Astrocyte (in vitro differentiated cells and primary cell): ENCODE measurements at regions not wholly inside any gene's neighbourhood (a gene's known extent, or its start where the extent isn't known, plus 50 kb on each side); places are given as distances from the start of the nearest gene placed in this dataset.

Experiments
- DNase-seq: peaks from one replicate; pipeline ENCODE4 v3.0.0-alpha.2; 2010; ENCODE audit warnings: low read depth
- FAIRE-seq: peaks from 2 replicates; lab custom pipeline; 2011; peaks lifted over from hg19 to GRCh38; lab: Jason Lieb, UNC
- H2AFZ ChIP-seq: 2 replicates; pipeline ENCODE4 v1.6.0; 2012; ENCODE audit warnings: low read depth, low read length, inconsistent platforms
- H3K27ac ChIP-seq: 2 replicates; pipeline ENCODE4 v1.5.1; 2011; ENCODE audit warnings: low read depth, low read length, inconsistent platforms
- H3K27me3 ChIP-seq: 2 replicates; pipeline ENCODE4 v1.6.0; 2011; ENCODE audit warnings: low read length, inconsistent platforms; ENCODE audit not compliant: insufficient read depth
- H3K36me3 ChIP-seq: 2 replicates; pipeline ENCODE4 v1.5.1; 2011; ENCODE audit warnings: low read length, inconsistent platforms; ENCODE audit not compliant: insufficient read depth
- H3K4me1 ChIP-seq: 2 replicates; pipeline ENCODE4 v1.5.1; 2011; ENCODE audit warnings: low read length, inconsistent platforms; ENCODE audit not compliant: insufficient read depth
- H3K4me2 ChIP-seq: 2 replicates; pipeline ENCODE4 v1.6.0; 2012; ENCODE audit warnings: low read length, inconsistent platforms
- H3K4me3 ChIP-seq: 2 replicates; pipeline ENCODE4 v1.5.1; 2011; ENCODE audit warnings: low read depth, mild to moderate bottlenecking, low read length, inconsistent platforms; ENCODE audit not compliant: insufficient read depth
- H3K79me2 ChIP-seq: 2 replicates; pipeline ENCODE4 v1.6.0; 2012; ENCODE audit warnings: mild to moderate bottlenecking, low read length, inconsistent platforms; ENCODE audit not compliant: insufficient read depth
- H3K9ac ChIP-seq: 2 replicates; pipeline ENCODE4 v1.6.0; 2012; ENCODE audit warnings: mild to moderate bottlenecking, low read length, inconsistent platforms
- H3K9me3 ChIP-seq: 2 replicates; pipeline ENCODE4 v1.5.1; 2012; ENCODE audit warnings: low read depth, mild to moderate bottlenecking, low read length, inconsistent platforms; ENCODE audit not compliant: insufficient read depth
- H4K20me1 ChIP-seq: 2 replicates; pipeline ENCODE4 v1.6.0; 2012; ENCODE audit warnings: low read length, inconsistent platforms; ENCODE audit not compliant: insufficient read depth
- H3K27ac Mint-ChIP-seq: one replicate; pipeline ENCODE4 v1.8.0; 2021; ENCODE audit warnings: mild to moderate bottlenecking, mixed read lengths; ENCODE audit not compliant: unreplicated experiment
- H3K27me3 Mint-ChIP-seq: one replicate; pipeline ENCODE4 v1.8.0; 2021; ENCODE audit warnings: low read depth, mixed read lengths; ENCODE audit not compliant: unreplicated experiment
- H3K36me3 Mint-ChIP-seq: one replicate; pipeline ENCODE4 v1.8.0; 2021; ENCODE audit warnings: low read depth, mixed read lengths; ENCODE audit not compliant: unreplicated experiment
- H3K4me1 Mint-ChIP-seq: one replicate; pipeline ENCODE4 v1.8.0; 2021; ENCODE audit warnings: low read depth, mixed read lengths; ENCODE audit not compliant: unreplicated experiment
- H3K4me3 Mint-ChIP-seq: one replicate; pipeline ENCODE4 v1.8.0; 2021; ENCODE audit warnings: mild to moderate bottlenecking, moderate library complexity, mixed read lengths; ENCODE audit not compliant: unreplicated experiment
- H3K9me3 Mint-ChIP-seq: one replicate; pipeline ENCODE4 v1.8.0; 2021; ENCODE audit warnings: mild to moderate bottlenecking, mixed read lengths; ENCODE audit not compliant: unreplicated experiment
- EZH2 ChIP-seq: IDR thresholded peaks from 2 replicates; pipeline ENCODE4 v1.6.1; 2012; ENCODE audit warnings: mild to moderate bottlenecking, low read length, inconsistent platforms; ENCODE audit not compliant: insufficient read depth
- TF ChIP-seq, protein P1 (sequence below): IDR thresholded peaks from 2 replicates; pipeline ENCODE4 v1.5.1; 2011; ENCODE audit warnings: low read depth, mild to moderate bottlenecking, inconsistent platforms, low read length, moderate library complexity; ENCODE audit not compliant: insufficient read depth

DNA sequence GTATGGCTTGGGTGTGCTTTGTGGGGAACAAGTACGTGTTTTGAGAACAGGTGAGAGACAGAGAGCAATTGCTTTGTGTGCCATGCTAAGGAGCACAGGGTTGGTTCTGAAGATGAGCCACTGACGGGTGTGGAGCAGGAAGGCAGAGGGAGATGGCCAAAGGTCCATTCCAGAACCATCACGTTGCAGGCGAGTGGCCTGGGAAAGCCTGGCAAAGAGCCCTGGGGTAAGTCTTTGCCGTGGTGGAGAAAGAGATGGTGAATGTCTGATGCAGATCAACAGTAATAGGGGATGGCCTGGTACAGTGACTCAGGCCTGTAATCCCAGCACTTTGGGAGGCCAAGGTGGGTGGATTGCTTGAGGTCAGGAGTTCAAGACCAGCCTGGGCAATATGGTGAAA, 93.5 kb upstream of the ZNF521 start:
- TF ChIP-seq, protein P1, sequence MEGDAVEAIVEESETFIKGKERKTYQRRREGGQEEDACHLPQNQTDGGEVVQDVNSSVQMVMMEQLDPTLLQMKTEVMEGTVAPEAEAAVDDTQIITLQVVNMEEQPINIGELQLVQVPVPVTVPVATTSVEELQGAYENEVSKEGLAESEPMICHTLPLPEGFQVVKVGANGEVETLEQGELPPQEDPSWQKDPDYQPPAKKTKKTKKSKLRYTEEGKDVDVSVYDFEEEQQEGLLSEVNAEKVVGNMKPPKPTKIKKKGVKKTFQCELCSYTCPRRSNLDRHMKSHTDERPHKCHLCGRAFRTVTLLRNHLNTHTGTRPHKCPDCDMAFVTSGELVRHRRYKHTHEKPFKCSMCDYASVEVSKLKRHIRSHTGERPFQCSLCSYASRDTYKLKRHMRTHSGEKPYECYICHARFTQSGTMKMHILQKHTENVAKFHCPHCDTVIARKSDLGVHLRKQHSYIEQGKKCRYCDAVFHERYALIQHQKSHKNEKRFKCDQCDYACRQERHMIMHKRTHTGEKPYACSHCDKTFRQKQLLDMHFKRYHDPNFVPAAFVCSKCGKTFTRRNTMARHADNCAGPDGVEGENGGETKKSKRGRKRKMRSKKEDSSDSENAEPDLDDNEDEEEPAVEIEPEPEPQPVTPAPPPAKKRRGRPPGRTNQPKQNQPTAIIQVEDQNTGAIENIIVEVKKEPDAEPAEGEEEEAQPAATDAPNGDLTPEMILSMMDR: no peak
- TF ChIP-seq EZH2: no peak
- no peak for FAIRE-seq
- H3K4me3 Mint-ChIP-seq: no peak overlapping the region

DNA sequence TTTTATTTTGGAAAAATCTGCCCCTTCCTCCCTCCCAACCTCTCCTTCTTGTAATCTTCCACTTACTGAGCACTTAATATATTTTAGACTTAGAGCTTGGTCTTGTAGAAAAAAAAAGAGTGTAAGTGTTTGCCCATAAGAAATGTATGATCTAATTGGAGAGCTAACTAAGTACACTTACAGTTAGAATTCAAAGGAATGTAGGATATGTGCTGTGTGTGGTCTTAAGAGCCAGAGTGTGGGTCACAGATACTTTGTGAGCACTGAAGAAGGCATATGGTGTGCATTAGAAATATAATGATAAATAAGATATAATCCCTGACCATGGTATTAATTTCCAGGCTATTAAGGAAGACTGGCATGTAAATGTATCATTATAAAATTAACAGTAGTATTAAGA, 91.8 kb upstream of the ZNF521 start:
- no peak overlapping the region for H3K4me3 Mint-ChIP-seq
- H3K36me3 ChIP-seq: no peaks in the 10 kb centered on the region
- H2AFZ ChIP-seq: no peak overlapping the region
- no peak overlapping the region for H3K9ac ChIP-seq
- FAIRE-seq: no peak
- DNase-seq: peak; percentile 4
- no peak overlapping the region for H3K4me3 ChIP-seq
- H3K4me2 ChIP-seq: no peak overlapping the region
- H3K27me3 ChIP-seq: no peaks in the 10 kb centered on the region
- no peak overlapping the region for H3K27ac ChIP-seq
- H3K36me3 Mint-ChIP-seq: no peaks in the 10 kb centered on the region
- no peaks in the 10 kb centered on the region for H3K9me3 Mint-ChIP-seq
- no peak overlapping the region for H3K27ac Mint-ChIP-seq
- peaks cover 4% of the 10 kb centered on the region for H3K4me1 Mint-ChIP-seq
- no peaks in the 10 kb centered on the region for H3K9me3 ChIP-seq
- no peaks in the 10 kb centered on the region for H4K20me1 ChIP-seq
- no peaks in the 10 kb centered on the region for H3K27me3 Mint-ChIP-seq
- H3K4me1 ChIP-seq: no peaks in the 10 kb centered on the region
- H3K79me2 ChIP-seq: no peaks in the 10 kb centered on the region
- TF ChIP-seq, protein P1: no peak
- no peak for TF ChIP-seq EZH2

More for the DNA sequence above, 93.5 kb upstream of the ZNF521 start:
- Histone ChIP-seq H3K4me1 (no peaks in the 10 kb centered on the region), H3K27ac (no peak overlapping the region), H3K27me3 (no peaks in the 10 kb centered on the region), H4K20me1 (no peaks in the 10 kb centered on the region), H3K4me2 (no peak overlapping the region), H2AFZ (no peak overlapping the region), H3K79me2 (no peaks in the 10 kb centered on the region), H3K9ac (no peak overlapping the region), H3K36me3 (no peaks in the 10 kb centered on the region), H3K4me3 (no peak overlapping the region), H3K9me3 (no peaks in the 10 kb centered on the region)
- H3K36me3 Mint-ChIP-seq: no peaks in the 10 kb centered on the region
- no peaks in the 10 kb centered on the region for H3K27me3 Mint-ChIP-seq
- H3K27ac Mint-ChIP-seq: no peak overlapping the region
- H3K9me3 Mint-ChIP-seq: peaks cover 1% of the 10 kb centered on the region
- peaks cover 6% of the 10 kb centered on the region for H3K4me1 Mint-ChIP-seq
- DNase-seq: no peak

DNA sequence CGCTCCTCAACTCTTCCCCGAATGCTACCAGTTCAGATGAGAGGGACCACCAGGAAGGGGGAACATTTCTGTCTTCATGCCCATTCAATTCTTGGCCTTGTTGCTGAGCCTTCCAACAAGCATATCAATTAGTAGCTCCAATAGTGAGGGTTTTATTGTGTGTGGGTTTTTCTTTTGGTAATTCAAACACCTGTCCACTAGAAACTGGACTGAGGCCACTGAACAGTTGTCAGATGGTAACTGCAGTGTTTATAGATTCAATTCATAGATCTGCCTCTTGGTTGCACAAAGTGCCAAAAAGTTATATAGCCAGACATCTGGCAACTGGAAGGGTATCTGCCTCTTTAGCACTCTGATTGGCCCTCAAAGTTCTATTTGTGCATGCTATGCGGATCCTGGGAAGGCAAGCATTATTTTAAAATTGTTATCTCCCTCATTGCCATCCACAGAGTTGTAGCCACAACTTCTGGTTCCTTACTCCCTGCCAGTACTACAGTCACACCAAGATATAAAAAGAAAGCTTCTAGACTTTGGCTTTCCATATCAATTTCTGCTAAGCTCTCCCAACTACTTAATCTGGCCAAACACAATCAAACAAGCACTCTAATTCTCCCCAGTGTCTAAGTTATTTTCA, 83.3 kb upstream of the ZNF521 start:
- Histone ChIP-seq H3K4me1 (no peaks in the 10 kb centered on the region), H3K4me2 (no peak overlapping the region), H2AFZ (no peak overlapping the region), H3K27ac (no peak overlapping the region), H3K36me3 (no peaks in the 10 kb centered on the region), H4K20me1 (no peaks in the 10 kb centered on the region), H3K79me2 (no peaks in the 10 kb centered on the region), H3K9ac (no peak overlapping the region), H3K27me3 (no peaks in the 10 kb centered on the region), H3K9me3 (no peaks in the 10 kb centered on the region), H3K4me3 (no peak overlapping the region)
- H3K4me1 Mint-ChIP-seq: peaks cover 1% of the 10 kb centered on the region
- H3K27ac Mint-ChIP-seq: no peak overlapping the region
- H3K36me3 Mint-ChIP-seq: no peaks in the 10 kb centered on the region
- H3K27me3 Mint-ChIP-seq: no peaks in the 10 kb centered on the region
- no peaks in the 10 kb centered on the region for H3K9me3 Mint-ChIP-seq
- DNase-seq (no peak), FAIRE-seq (no peak)
- H3K4me3 Mint-ChIP-seq: no peak overlapping the region
- no peak for TF ChIP-seq EZH2
- TF ChIP-seq, protein P1: no peak
